Tibial artery (tissue), 4 donors: ENCODE measurements at regions not wholly inside any gene's neighbourhood (a gene's known extent, or its start where the extent isn't known, plus 50 kb on each side); places are given as distances from the start of the nearest gene placed in this dataset.

Experiments
- DNase-seq, 2 donors: peaks; one replicate each; pipeline ENCODE4 v3.0.0-alpha.2; 2019
- H3K27ac ChIP-seq, 2 donors: fragments of 200-600 bp; sonication (generic) in 1 of 2; 1 replicate in 1 of 2; 2 replicates in 1 of 2; pipeline ENCODE4 v1.5.1; 2018 to 2019; ENCODE audit warnings: mild to moderate bottlenecking in 1 of 2
- H3K27me3 ChIP-seq, 2 donors: fragments of 200-600 bp; sonication (generic) in 1 of 2; one replicate each; pipeline versions ENCODE4 v1.5.1 to v1.6.0; 2016 to 2019
- H3K36me3 ChIP-seq, 3 donors: fragments of 200-600 bp; sonication (generic) in 2 of 3; one replicate each; pipeline ENCODE4 v1.5.1; 2016 to 2019; ENCODE audit warnings: mild to moderate bottlenecking in 2 of 3
- H3K4me1 ChIP-seq, 4 donors: fragments of 200-600 bp; sonication (generic) in 2 of 4; 1 replicate in 3 of 4; 2 replicates in 1 of 4; pipeline ENCODE4 v1.5.1; 2016 to 2019
- H3K4me3 ChIP-seq, 2 donors: fragments of 200-600 bp; sonication (generic) in 1 of 2; 1 replicate in 1 of 2; 2 replicates in 1 of 2; pipeline ENCODE4 v1.5.1; 2018 to 2019; ENCODE audit warnings: mild to moderate bottlenecking in 2 of 2
- H3K9me3 ChIP-seq, 3 donors: fragments of 200-600 bp; sonication (generic) in 1 of 3; one replicate each; pipeline ENCODE4 v1.5.1; 2016 to 2019
- intact Hi-C: fragments of 100-400 bp; cut with DNase I; formaldehyde crosslinking; loops from one replicate; pipeline ENCODE4 v1.15.0; 2023; ENCODE audit warnings: low total_unique reads
- TF ChIP-seq, protein P1 (sequence below), 2 experiments: fragments of 200-600 bp in 1 of 2; fragments of 450-650 bp in 1 of 2; IDR thresholded peaks; one replicate each; pipeline ENCODE4 v1.5.1; 2017 to 2019; ENCODE audit warnings: antibody characterized with exemption in 2 of 2, mild to moderate bottlenecking in 1 of 2, moderate library complexity in 1 of 2

DNA sequence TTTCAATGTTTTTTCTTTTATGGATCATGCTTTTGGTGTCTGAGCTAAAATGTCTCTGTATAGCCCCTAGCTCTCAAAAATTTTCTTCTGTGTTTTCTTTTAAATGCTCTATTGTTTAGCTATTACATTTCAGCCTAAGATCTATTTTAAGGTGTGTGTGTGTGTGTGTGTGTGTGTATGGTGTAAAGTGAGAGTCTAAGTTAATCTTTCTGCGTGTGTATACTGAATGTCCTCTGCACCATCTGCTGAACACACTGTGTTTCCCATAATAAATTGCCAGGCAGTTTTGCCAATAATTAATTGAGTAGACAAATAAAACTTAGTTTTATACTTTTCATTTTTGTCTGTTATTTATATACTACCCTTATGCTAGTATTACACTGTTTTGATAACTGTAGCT is 2096.3 kb upstream of the C9orf72 start:
- no peaks in the 10 kb centered on the region for H3K9me3 ChIP-seq
- TF ChIP-seq, protein P1, sequence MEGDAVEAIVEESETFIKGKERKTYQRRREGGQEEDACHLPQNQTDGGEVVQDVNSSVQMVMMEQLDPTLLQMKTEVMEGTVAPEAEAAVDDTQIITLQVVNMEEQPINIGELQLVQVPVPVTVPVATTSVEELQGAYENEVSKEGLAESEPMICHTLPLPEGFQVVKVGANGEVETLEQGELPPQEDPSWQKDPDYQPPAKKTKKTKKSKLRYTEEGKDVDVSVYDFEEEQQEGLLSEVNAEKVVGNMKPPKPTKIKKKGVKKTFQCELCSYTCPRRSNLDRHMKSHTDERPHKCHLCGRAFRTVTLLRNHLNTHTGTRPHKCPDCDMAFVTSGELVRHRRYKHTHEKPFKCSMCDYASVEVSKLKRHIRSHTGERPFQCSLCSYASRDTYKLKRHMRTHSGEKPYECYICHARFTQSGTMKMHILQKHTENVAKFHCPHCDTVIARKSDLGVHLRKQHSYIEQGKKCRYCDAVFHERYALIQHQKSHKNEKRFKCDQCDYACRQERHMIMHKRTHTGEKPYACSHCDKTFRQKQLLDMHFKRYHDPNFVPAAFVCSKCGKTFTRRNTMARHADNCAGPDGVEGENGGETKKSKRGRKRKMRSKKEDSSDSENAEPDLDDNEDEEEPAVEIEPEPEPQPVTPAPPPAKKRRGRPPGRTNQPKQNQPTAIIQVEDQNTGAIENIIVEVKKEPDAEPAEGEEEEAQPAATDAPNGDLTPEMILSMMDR (IDR thresholded peaks at IDR 0.05), result no peak
- H3K4me1 ChIP-seq, result no peaks in the 10 kb centered on the region
- intact Hi-C loops, result loop anchor here (5.0 kb wide), 1 partner anchor 257 kb away; no protein-coding TSS in a partner anchor
- DNase-seq, result no peak
- no peak overlapping the region for H3K27ac ChIP-seq
- no peaks in the 10 kb centered on the region for H3K36me3 ChIP-seq
- no peak overlapping the region for H3K4me3 ChIP-seq
- no peaks in the 10 kb centered on the region for H3K27me3 ChIP-seq

DNA sequence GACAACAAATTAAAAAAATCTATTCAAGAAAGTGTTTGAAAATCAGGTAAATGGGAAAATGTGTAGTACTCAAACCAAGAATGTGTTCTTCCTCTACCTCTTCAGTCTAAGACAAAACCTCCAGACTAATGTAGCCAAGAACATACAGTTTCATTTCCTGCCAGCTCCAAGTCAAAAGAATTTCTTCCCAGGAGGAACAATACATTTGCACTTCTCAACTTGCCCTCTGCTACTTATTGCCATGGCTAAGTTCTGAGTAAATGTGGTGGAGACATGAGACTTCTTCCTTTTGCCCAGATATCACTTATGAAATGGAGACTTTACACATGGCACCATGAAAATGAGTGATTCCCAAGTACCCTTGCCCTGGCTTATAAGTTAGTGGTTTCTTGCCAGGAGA is 2112.2 kb upstream of the C9orf72 start:
- H3K27ac ChIP-seq, result no peak overlapping the region
- no peaks in the 10 kb centered on the region for H3K9me3 ChIP-seq
- no peak for DNase-seq
- no peaks in the 10 kb centered on the region for H3K4me1 ChIP-seq
- no peaks in the 10 kb centered on the region for H3K27me3 ChIP-seq
- no peaks in the 10 kb centered on the region for H3K36me3 ChIP-seq
- intact Hi-C loops, result no loop called here
- H3K4me3 ChIP-seq, result no peak overlapping the region
- TF ChIP-seq, protein P1 (IDR thresholded peaks at IDR 0.05), result no peak

DNA sequence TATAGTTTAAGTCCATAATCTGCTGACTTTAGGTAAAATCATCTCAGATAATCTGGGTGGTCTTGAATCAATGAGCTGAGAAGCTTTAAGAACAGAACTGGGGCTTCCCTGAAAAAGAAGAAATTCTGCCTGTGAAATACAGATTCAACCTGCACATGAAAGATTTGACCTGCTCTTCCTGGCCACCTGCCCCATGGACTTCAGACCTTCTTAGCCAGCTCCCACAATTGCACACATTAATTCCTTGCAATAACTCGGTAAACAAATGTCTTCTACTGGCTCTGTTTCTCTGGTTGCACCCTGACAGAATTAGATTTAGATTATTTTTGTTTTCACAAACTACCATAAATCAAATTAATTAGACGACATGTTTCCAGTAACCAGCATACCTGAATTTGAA is 2117.9 kb upstream of the C9orf72 start:
- Histone ChIP-seq H3K27me3 (no peaks in the 10 kb centered on the region), H3K36me3 (no peaks in the 10 kb centered on the region), H3K27ac (no peak overlapping the region), H3K9me3 (no peaks in the 10 kb centered on the region), H3K4me1 (no peaks in the 10 kb centered on the region), H3K4me3 (no peak overlapping the region)
- TF ChIP-seq, protein P1 (IDR thresholded peaks at IDR 0.05), result no peak
- DNase-seq, result no peak
- intact Hi-C loops, result no loop called here

DNA sequence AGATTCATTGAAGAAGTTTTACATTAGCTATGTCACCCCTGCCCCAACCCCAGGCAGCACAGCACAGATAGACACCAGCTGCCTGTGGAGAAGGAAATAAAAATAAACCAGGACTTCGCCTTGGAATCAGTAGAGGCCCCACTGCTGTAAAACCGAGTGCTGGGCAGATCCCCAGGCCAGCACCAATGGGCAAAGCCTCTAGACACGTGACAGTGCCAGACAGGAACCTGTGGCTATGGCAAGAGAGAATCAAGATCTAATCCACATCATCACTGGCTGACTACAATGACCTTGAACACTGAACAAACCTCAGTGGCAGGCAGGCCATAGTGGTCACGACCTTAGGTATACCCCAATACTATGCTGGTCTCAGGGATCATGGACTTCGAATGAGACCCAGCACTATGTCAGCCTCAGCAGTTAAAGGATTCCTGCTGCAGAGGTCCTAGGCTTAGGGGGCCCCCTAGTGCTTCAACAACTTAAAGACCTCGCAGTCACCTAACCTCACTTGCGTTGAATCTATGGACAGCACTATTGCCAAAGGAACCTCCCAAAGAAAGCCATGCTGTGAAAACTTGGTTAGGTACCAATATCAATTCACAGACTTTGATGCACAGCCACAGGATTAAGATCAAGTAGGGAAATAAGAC is 2118.6 kb upstream of the C9orf72 start:
- no peaks in the 10 kb centered on the region for H3K4me1 ChIP-seq
- intact Hi-C loops, result no loop called here
- no peaks in the 10 kb centered on the region for H3K36me3 ChIP-seq
- no peak overlapping the region for H3K4me3 ChIP-seq
- TF ChIP-seq, protein P1 (IDR thresholded peaks at IDR 0.05), result no peak
- H3K27ac ChIP-seq, result no peak overlapping the region
- no peaks in the 10 kb centered on the region for H3K9me3 ChIP-seq
- H3K27me3 ChIP-seq, result no peaks in the 10 kb centered on the region
- no peak for DNase-seq

DNA sequence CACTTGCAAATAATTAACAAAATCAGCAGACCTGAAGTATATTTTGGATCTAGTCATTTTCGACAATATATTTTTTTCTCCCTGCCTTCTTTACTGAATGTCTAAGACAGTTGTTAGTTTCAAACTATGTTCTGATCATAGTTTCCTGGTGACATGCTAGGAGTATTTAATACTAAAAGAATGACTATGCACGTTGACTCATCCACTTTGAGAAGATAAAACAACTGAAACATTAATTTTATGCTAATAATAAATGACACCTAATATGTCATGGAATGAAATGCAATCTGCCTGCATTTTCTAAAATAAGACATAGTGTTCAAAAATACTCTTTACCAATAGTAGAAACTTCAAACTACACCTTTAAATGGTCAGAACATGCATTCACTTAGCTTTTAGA is 2123.7 kb upstream of the C9orf72 start:
- Histone ChIP-seq H3K27ac (no peak overlapping the region), H3K27me3 (no peaks in the 10 kb centered on the region), H3K9me3 (no peaks in the 10 kb centered on the region), H3K4me1 (no peaks in the 10 kb centered on the region), H3K36me3 (no peaks in the 10 kb centered on the region), H3K4me3 (no peak overlapping the region)
- intact Hi-C loops, result no loop called here
- DNase-seq, result no peak
- TF ChIP-seq, protein P1 (IDR thresholded peaks at IDR 0.05), result no peak

DNA sequence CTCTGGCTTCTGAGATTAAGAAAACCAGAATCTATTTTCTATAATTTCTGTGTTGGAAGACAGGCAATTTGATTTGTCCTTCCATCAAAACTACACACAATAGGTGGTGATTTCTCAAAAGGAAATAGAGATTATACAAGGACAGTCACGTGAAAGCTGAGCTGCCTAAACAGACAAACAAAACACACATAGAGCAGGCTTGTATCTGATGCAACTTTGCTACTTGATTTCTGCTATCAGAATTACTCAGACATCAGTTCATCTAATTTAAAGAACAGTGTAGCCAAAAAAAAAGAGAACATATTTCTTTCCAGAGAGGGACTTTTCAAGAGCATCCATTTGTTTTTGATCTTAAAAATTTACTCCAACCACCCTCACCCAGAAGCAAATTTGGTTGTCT is 2128.3 kb upstream of the C9orf72 start:
- H3K4me3 ChIP-seq, result no peak overlapping the region
- no peak overlapping the region for H3K27ac ChIP-seq
- DNase-seq, result no peak
- no peaks in the 10 kb centered on the region for H3K9me3 ChIP-seq
- no peaks in the 10 kb centered on the region for H3K36me3 ChIP-seq
- intact Hi-C loops, result no loop called here
- TF ChIP-seq, protein P1 (IDR thresholded peaks at IDR 0.05), result no peak
- H3K4me1 ChIP-seq, result no peaks in the 10 kb centered on the region
- no peaks in the 10 kb centered on the region for H3K27me3 ChIP-seq
